DND-41 (cell line): ENCODE measurements at regions not wholly inside any gene's neighbourhood (a gene's known extent, or its start where the extent isn't known, plus 50 kb on each side); places are given as distances from the start of the nearest gene placed in this dataset.

Experiments
- ATAC-seq: fragments of 200-7000 bp; cut with Tn5 transposase; 3 replicates; pipeline ENCODE4 v1.9.1; 2021; ENCODE audit warnings: low read depth; ENCODE audit not compliant: insufficient read depth
- DNase-seq: peaks from one replicate; pipeline ENCODE4 v3.0.0-alpha.2; 2020
- H2AFZ ChIP-seq: 2 replicates; pipeline ENCODE4 v1.6.0; 2012; ENCODE audit warnings: low read depth, low read length
- H3K27ac ChIP-seq: 2 replicates; pipeline ENCODE4 v1.5.1; 2012; ENCODE audit warnings: low read length, inconsistent platforms
- H3K27me3 ChIP-seq: fragments of 200-600 bp; sonication (generic); 2 replicates; pipeline ENCODE4 v1.6.0; 2012; ENCODE audit warnings: low read length, mild to moderate bottlenecking, inconsistent platforms; ENCODE audit not compliant: insufficient read depth, poor library complexity
- H3K36me3 ChIP-seq: 2 replicates; pipeline ENCODE4 v1.5.1; 2012; ENCODE audit warnings: low read length, inconsistent platforms; ENCODE audit not compliant: insufficient read depth
- H3K4me1 ChIP-seq: 2 replicates; pipeline ENCODE4 v1.5.1; 2012; ENCODE audit warnings: mild to moderate bottlenecking, low read length; ENCODE audit not compliant: insufficient read depth
- H3K4me2 ChIP-seq: 2 replicates; pipeline ENCODE4 v1.6.0; 2012; ENCODE audit warnings: mild to moderate bottlenecking, moderate library complexity, low read length, inconsistent platforms; ENCODE audit not compliant: insufficient read depth
- H3K4me3 ChIP-seq, 2 experiments: fragments of 200-600 bp in 1 of 2; shearing (Covaris generic) in 1 of 2; 2 replicates each; pipeline ENCODE4 v1.5.1; 2012 to 2016; ENCODE audit warnings: inconsistent platforms in 2 of 2, low read length in 2 of 2, mild to moderate bottlenecking in 2 of 2, low read depth in 1 of 2, moderate library complexity in 1 of 2
- H3K79me2 ChIP-seq: 2 replicates; pipeline ENCODE4 v1.6.0; 2012; ENCODE audit warnings: low read length, inconsistent platforms; ENCODE audit not compliant: insufficient read depth
- H3K9ac ChIP-seq: 2 replicates; pipeline ENCODE4 v1.6.0; 2012; ENCODE audit warnings: low read depth, mild to moderate bottlenecking, inconsistent platforms, low read length, moderate library complexity
- H3K9me3 ChIP-seq: 2 replicates; pipeline ENCODE4 v1.5.1; 2012; ENCODE audit warnings: low read length, moderate library complexity, mild to moderate bottlenecking, inconsistent platforms; ENCODE audit not compliant: insufficient read depth, severe bottlenecking
- H4K20me1 ChIP-seq: 2 replicates; pipeline ENCODE4 v1.6.0; 2012; ENCODE audit warnings: low read length; ENCODE audit not compliant: insufficient read depth
- CTCF ChIP-seq: IDR thresholded peaks from 2 replicates; pipeline ENCODE4 v1.5.1; 2012; ENCODE audit warnings: borderline replicate concordance, low read length, moderate library complexity, mild to moderate bottlenecking; ENCODE audit not compliant: poor library complexity, severe bottlenecking; ENCODE audit errors: extremely low read depth
- EZH2 ChIP-seq: IDR thresholded peaks from 3 replicates; pipeline ENCODE4 v1.6.1; 2012; ENCODE audit warnings: borderline replicate concordance, low read depth, mild to moderate bottlenecking, moderate library complexity, low read length, inconsistent platforms; ENCODE audit not compliant: severe bottlenecking

GRCh38 chr6:110558575-110558974 lies 82.2 kb upstream of the SLC22A16 start:
- no peak for ATAC-seq
- Histone ChIP-seq H3K36me3 (no peaks in the 10 kb centered on the region), H3K4me2 (no peak overlapping the region), H3K27ac (no peak overlapping the region), H3K9me3 (no peaks in the 10 kb centered on the region), H3K4me3 (no peak overlapping the region), H3K79me2 (no peaks in the 10 kb centered on the region), H3K4me1 (peaks cover 30% of the 10 kb centered on the region), H3K27me3 (no peaks in the 10 kb centered on the region), H2AFZ (no peak overlapping the region), H3K9ac (no peak overlapping the region), H4K20me1 (no peaks in the 10 kb centered on the region)
- TF ChIP-seq CTCF (no peak), EZH2 (no peak)
- no peak for DNase-seq

- no peak for ATAC-seq
These were observed 80.8 kb upstream of the SLC22A16 start for GRCh38 chr6:110557199-110557598.

DNA sequence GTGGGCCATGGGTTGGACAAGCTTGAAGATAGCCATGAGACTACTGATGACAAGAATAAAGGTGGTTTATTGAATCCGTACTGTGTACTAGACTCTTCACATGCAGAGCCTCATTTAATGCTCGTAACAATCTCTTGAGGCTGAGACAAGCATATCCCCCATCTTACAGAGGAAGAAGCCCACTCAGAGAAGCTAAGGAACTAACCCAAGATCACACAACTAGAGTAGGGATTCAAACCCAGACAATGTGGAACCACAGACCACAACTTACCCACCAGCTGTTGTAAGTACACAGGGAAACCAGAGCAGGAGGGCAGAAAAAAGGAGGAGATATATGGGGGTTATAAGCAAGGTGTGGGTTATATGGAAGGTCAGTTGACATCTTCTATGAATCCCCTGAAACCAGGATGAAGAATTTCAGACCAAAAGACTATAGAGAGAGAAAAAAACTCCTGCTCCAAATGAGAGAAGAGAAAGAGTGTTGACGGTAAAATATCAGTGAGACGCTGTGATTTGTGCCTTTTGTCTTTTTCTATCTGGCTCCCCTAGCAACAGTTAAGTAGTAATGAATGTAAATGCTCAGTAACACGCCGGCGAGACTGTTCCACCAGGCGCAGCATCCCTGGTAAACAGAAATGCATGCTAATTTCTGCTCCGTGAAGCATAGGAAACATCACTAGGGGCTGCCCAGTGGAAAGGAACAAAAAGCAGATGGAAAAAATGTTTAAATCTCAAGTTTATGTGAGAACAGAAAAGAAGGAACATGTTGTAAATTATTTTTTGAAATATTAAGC lies 80.1 kb upstream of the SLC22A16 start:
- H3K4me2 ChIP-seq = no peak overlapping the region
- no peaks in the 10 kb centered on the region for H3K9me3 ChIP-seq
- no peak overlapping the region for H3K4me3 ChIP-seq
- no peaks in the 10 kb centered on the region for H3K36me3 ChIP-seq
- H3K27me3 ChIP-seq = no peaks in the 10 kb centered on the region
- H3K79me2 ChIP-seq = no peaks in the 10 kb centered on the region
- H3K4me1 ChIP-seq = peaks cover 25% of the 10 kb centered on the region
- ATAC-seq (0 out of 3 replicates have a peak, but pooled peaks have one; percentile 17), DNase-seq (no peak)
- no peak for TF ChIP-seq CTCF
- TF ChIP-seq EZH2 = no peak
- no peak overlapping the region for H3K9ac ChIP-seq
- H3K27ac ChIP-seq = no peak overlapping the region
- no peak overlapping the region for H2AFZ ChIP-seq
- no peaks in the 10 kb centered on the region for H4K20me1 ChIP-seq

More at GRCh38 chr6:110557199-110557598, 80.8 kb upstream of the SLC22A16 start:
- no peak for DNase-seq
- H2AFZ ChIP-seq = no peak overlapping the region
- H3K36me3 ChIP-seq = no peaks in the 10 kb centered on the region
- H3K4me3 ChIP-seq = no peak overlapping the region
- no peaks in the 10 kb centered on the region for H3K79me2 ChIP-seq
- H3K27me3 ChIP-seq = no peaks in the 10 kb centered on the region
- H4K20me1 ChIP-seq = no peaks in the 10 kb centered on the region
- no peak overlapping the region for H3K9ac ChIP-seq
- no peak overlapping the region for H3K27ac ChIP-seq
- H3K9me3 ChIP-seq = no peaks in the 10 kb centered on the region
- no peak overlapping the region for H3K4me2 ChIP-seq
- TF ChIP-seq CTCF = no peak
- no peak for TF ChIP-seq EZH2
- H3K4me1 ChIP-seq = peaks cover 30% of the 10 kb centered on the region
